HG03095 (cell line): ENCODE measurements at regions not wholly inside any gene's neighbourhood (a gene's known extent, or its start where the extent isn't known, plus 50 kb on each side); places are given as distances from the start of the nearest gene placed in this dataset.

ENCODE experiments used
- ATAC-seq: cut with Tn5 transposase; IDR thresholded peaks from one replicate; pipeline ENCODE4 v1.9.1; 2021; ENCODE audit warnings: moderate library complexity; ENCODE audit not compliant: unreplicated experiment

DNA sequence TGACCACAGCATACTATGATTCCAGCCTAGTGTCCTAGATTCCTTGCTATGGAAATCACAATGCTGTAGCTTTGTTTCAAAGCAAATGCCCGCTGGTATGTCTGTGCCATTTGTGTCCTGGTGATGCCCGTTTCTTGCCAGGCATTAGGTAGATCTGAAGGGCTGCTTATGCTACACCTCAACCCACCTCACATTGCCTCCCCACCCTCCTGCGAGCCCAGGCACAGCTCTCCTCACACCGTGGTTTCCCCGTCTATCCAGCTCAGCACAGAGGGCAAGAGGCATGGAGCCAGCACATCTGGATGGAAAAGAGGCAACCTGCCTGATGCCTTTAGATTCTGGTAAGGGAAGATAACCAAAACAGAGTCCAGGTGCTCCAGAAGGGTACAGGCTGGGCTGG is 307.4 kb upstream of the B3GAT1 start:
- ATAC-seq: no peak

DNA sequence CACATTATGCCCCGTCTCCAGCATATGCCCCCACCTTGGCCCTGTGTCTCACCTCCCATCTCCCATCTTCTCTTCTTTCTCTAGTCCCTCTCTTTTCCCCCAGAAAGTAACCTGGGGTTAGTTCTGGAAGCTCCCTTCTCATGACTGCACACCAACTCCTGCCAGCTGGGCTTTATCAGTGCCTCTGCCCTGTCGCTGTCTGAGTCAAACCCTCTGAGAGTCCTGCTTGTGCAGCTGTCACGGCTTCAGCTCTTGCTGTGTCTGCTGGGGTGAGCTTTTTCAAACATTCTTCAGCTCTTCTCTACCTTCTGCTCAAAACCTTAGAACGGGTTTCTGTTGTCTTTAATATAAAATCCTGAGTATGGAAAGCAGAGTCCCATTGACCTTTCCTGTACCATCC is 304.5 kb upstream of the B3GAT1 start:
- ATAC-seq: no peak

GRCh38 chr11:134714021-134714656 is 302.1 kb upstream of the B3GAT1 start:
- ATAC-seq: no peak

GRCh38 chr11:134712228-134713145 is 300.4 kb upstream of the B3GAT1 start:
- no peak for ATAC-seq

GRCh38 chr11:134711588-134711987 is 299.5 kb upstream of the B3GAT1 start:
- no peak for ATAC-seq

- no peak for ATAC-seq
Observed at GRCh38 chr11:134710861-134711407, 298.9 kb upstream of the B3GAT1 start.

GRCh38 chr11:134705858-134706257 is 293.8 kb upstream of the B3GAT1 start:
- ATAC-seq: no peak

GRCh38 chr11:134702827-134703226 is 290.8 kb upstream of the B3GAT1 start:
- ATAC-seq: no peak

- no peak for ATAC-seq
Observed at GRCh38 chr11:134701564-134702165, 289.6 kb upstream of the B3GAT1 start.

GRCh38 chr11:134700101-134700640 is 288.1 kb upstream of the B3GAT1 start:
- no peak for ATAC-seq

GRCh38 chr11:134696455-134696854 is 284.4 kb upstream of the B3GAT1 start:
- no peak for ATAC-seq

DNA sequence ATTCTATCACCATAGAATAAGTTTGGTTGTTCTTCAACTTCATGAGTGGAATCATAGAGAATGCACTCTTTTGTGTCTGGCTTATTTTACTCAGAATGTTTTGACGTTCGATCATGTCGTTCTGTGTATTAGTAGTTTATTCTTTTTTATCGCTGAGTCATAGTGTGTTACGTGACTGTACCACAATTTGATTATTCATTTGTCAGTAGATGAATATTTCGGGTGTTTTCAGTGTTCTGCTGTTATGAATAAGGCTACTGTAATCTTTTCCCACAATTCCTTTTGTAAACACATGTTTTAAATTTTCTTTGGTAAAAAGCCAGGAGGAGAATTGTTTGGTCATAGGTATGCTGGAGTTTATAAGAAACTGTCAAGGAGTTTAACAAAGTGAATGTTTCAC is 279.9 kb upstream of the B3GAT1 start:
- no peak for ATAC-seq

GRCh38 chr11:134691295-134691873 is 279.3 kb upstream of the B3GAT1 start:
- ATAC-seq: no peak

GRCh38 chr11:134689886-134690285 is 277.8 kb upstream of the B3GAT1 start:
- ATAC-seq: no peak

DNA sequence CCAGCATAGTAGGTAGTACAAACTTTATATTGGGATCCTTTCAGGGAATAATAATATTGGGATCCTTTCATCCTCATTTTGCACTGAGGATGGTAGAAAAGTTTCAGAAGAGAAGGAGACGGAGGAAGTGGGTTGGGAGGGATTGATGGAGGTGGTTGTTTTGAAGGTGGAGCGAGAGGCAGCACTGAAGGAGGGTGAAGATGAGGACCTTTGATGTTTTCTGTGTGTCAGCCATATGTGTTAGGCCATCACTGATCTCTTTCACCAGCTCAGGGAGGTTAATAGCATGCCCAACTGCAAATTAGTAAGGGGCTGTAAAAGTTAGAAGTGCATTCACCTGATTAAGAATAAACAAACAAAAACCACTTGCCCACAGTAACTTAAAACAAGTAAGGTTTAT is 275.5 kb upstream of the B3GAT1 start:
- no peak for ATAC-seq

DNA sequence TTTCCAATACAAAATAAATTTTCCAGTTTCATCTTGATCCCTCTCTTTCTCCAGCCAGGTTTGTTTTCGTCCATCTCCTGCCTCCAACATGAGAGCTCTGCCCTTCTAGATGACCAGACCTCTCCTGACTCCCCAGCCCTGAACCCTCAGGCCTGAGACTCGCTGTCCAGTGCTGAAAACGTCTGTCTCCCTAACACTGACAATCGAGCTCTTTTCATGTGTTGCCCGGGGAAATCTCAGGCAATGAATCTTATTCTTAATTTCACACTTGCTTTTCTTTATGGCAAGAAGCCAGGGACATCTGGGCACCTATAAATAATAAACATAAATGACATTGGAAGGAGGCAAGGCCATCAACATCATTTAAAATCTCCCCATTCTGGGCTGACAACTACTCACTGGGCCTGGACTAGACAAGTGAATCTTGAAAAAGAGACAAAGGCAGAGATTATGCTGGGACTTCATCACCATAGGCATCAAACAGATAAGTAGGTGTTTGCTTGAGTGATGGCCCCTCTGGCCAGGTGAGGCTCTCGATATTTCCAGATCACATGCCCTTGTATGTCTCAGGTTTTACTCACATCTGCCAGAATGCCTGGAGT is 274.5 kb upstream of the B3GAT1 start:
- no peak for ATAC-seq

- no peak for ATAC-seq
Observed at GRCh38 chr11:134685793-134686380, 273.8 kb upstream of the B3GAT1 start.

DNA sequence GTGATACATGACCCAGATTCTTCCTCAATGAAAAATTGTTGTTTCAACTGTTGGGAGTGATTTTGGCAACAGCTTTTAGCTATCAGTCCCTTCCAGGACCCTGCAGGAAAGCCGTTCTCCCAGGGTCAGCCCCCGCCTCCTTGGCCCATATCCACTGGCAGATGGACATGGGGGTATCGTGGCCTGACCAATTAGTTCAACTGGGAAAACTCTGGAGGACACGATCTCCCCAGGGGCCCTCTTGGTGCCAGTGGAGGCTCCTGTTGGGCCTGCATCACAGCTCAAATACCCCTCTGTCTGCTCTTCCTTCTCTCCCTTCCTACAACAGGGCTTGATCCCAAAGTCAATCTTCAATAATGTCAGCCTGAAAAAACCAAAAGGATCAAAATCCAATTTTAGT is 272.5 kb upstream of the B3GAT1 start:
- ATAC-seq: no peak

DNA sequence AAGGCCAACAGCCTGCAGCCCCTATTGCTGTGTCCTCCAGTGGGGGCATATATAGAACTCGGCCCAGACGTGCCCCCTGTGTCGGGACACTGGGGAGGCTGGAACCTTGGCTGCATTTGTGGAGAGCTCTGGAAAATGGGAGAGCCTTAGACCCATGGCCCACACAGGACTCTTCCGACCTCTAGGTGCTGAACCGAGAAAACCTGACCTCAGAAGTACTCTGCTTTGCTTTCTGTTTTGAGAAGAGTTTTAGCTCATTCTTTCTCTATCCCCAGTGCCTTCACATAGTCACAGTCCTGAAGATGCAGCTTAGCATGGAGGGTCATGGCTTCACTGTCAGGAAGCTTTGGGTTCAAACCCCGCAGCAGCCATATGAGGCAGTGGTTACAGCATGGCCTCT is 271.8 kb upstream of the B3GAT1 start:
- no peak for ATAC-seq

DNA sequence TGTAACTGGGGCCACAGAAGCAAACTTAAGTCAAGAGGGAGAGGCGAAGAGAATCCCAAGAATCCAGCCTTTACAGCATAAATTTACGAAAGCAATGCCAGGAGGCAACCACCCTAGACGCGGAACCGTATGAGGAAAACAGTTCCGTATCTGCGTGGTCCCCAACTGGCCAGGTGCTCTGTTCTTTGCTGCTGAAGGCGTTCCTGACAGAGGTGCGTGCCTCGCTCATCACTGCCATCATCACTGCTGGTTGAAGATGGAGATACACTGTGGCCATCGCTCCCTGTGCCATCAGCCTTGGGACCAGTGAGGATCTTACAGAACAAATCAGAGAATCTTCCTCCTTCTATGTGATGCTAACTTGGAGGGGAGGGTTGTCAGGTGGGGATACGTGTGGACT is 270.5 kb upstream of the B3GAT1 start:
- ATAC-seq: no peak
